Limb (tissue), 2 donors: ENCODE measurements at regions not wholly inside any gene's neighbourhood (a gene's known extent, or its start where the extent isn't known, plus 50 kb on each side); places are given as distances from the start of the nearest gene placed in this dataset.

Experiments
- DNase-seq, 2 donors: peaks; one replicate each; pipeline ENCODE4 v3.0.0-alpha.2; 2016; ENCODE audit errors: extremely low spot score in 2 of 2

GRCh38 chr11:20311444-20311843 is 52.1 kb upstream of the HTATIP2 start:
- DNase-seq, result no peak

- DNase-seq, result no peak
Measured at GRCh38 chr11:20310596-20311394, 52.7 kb upstream of the HTATIP2 start.

GRCh38 chr11:20310137-20310536 is 53.4 kb upstream of the HTATIP2 start:
- no peak for DNase-seq

GRCh38 chr11:20309231-20310025 is 54.1 kb upstream of the HTATIP2 start:
- no peak for DNase-seq

GRCh38 chr11:20308601-20309000 is 54.9 kb upstream of the HTATIP2 start:
- DNase-seq, result no peak

GRCh38 chr11:20303391-20303965 is 60.0 kb upstream of the HTATIP2 start:
- peak in 1 of 2 donors; percentile 8 for DNase-seq

- DNase-seq, result no peak
Measured at GRCh38 chr11:20293992-20294391, 69.5 kb upstream of the HTATIP2 start.

GRCh38 chr11:20293531-20293930 is 70.0 kb upstream of the HTATIP2 start:
- no peak for DNase-seq

GRCh38 chr11:20289732-20290131 is 73.8 kb upstream of the HTATIP2 start:
- DNase-seq, result no peak

- no peak for DNase-seq
Measured at GRCh38 chr11:20283475-20283874, 80.0 kb upstream of the HTATIP2 start.

GRCh38 chr11:20278727-20279126 is 84.8 kb upstream of the HTATIP2 start:
- DNase-seq, result no peak

GRCh38 chr11:20277014-20277413 is 86.5 kb upstream of the HTATIP2 start:
- no peak for DNase-seq

GRCh38 chr11:20275987-20276965 is 87.2 kb upstream of the HTATIP2 start:
- DNase-seq, result peak in 1 of 2 donors; percentile 26

- no peak for DNase-seq
Measured at GRCh38 chr11:20274031-20274430, 89.5 kb upstream of the HTATIP2 start.

GRCh38 chr11:20261526-20261925 is 101.3 kb upstream of the DBX1 start:
- DNase-seq, result no peak

- no peak for DNase-seq
Measured at GRCh38 chr11:20260307-20260706, 100.0 kb upstream of the DBX1 start.

GRCh38 chr11:20259506-20259905 is 99.2 kb upstream of the DBX1 start:
- DNase-seq, result no peak

- no peak for DNase-seq
Measured at GRCh38 chr11:20258376-20258895, 98.2 kb upstream of the DBX1 start.

- DNase-seq, result no peak
Measured at GRCh38 chr11:20256925-20257324, 96.7 kb upstream of the DBX1 start.

GRCh38 chr11:20253796-20254195 is 93.5 kb upstream of the DBX1 start:
- DNase-seq, result no peak

GRCh38 chr11:20251496-20251895 is 91.2 kb upstream of the DBX1 start:
- no peak for DNase-seq
